ENCODE measurements at regions not wholly inside any gene's neighbourhood (a gene's known extent, or its start where the extent isn't known, plus 50 kb on each side); places are given as distances from the start of the nearest gene placed in this dataset.

DNA sequence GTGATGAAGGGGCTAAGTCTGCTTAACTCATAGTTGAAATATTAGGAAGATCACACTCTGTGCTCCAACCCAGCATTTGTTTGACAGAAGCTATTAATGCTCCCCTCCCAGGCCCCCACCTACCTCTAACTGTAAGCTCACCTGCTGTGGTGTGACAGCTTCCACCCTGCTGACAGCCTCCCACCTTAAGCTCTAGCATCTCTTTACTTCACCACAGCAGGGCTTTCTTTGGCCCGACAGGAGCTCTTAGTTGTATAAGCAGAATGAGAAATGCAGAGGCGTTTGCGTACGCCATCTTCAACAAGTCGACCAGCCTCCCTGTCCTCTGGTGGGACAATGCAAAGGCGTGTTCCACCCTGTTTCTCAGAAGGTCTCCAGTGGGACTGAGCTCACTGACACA, 80.1 kb upstream of the OSBPL8 start:
- Mint-ChIP-seq H3K4me1 (ENCODE audit: low read depth) (peaks cover 7% of the 10 kb centered on the region), H3K36me3 (ENCODE audit: low read depth) (no peaks in the 10 kb centered on the region), H3K4me3 (no peak overlapping the region), H3K27me3 (ENCODE audit: insufficient read depth) (no peaks in the 10 kb centered on the region), H3K27ac (no peak overlapping the region), H3K9me3 (no peaks in the 10 kb centered on the region)
- intact Hi-C loops (cut with micrococcal nuclease) = no loop called here
- DNase-seq (ENCODE audit: low spot score) = no peak

DNA sequence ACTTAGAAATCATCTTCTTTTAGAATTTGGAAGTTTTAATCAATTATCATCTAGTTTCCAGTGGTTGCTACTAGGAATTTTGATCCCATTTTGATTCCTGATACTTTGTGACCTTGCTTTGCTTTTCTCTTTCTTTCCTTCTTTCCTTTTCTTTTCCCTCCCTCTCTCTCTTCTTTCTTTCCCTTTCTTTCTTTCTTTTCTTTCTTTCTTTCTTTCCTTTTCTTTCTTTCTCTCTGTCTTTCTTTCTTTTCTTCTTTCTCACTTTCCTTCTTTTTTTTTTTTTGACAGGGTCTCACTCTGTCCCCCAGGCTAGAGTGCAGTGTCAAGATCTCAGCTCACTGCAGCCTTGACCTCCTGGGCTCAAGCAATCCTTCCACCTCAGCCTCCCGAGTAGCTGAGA, 81.5 kb upstream of the OSBPL8 start:
- DNase-seq (ENCODE audit: low spot score) = no peak

DNA sequence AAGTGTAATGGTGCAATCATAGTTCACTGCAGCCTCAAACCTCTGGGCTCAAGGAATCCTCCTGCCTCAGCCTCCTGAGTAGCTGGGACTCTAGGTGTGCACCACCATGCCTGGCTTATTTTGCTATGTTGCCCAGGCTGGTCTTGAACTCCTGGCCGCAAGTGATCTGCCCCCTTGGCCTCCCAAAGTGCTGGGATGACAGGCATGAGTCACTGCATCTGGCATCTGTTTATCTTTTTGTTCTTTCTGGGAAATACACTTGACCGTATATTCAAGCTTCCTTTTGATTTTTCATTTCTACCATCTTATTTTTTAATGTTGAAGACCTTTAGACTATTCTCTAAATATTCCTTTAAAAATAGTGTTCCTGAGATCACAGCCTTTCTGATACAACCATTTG, 82.4 kb upstream of the OSBPL8 start:
- H3K27ac Mint-ChIP-seq = no peak overlapping the region
- no peak for DNase-seq (ENCODE audit: low spot score)
- H3K36me3 Mint-ChIP-seq (ENCODE audit: low read depth) = no peaks in the 10 kb centered on the region
- no peaks in the 10 kb centered on the region for H3K27me3 Mint-ChIP-seq (ENCODE audit: insufficient read depth)
- no peak overlapping the region for H3K4me3 Mint-ChIP-seq
- intact Hi-C loops (cut with micrococcal nuclease) = no loop called here
- no peaks in the 10 kb centered on the region for H3K9me3 Mint-ChIP-seq
- H3K4me1 Mint-ChIP-seq (ENCODE audit: low read depth) = no peaks in the 10 kb centered on the region

More for the DNA sequence above, 81.5 kb upstream of the OSBPL8 start:
- Mint-ChIP-seq H3K27me3 (ENCODE audit: insufficient read depth) (no peaks in the 10 kb centered on the region), H3K27ac (no peak overlapping the region), H3K4me1 (ENCODE audit: low read depth) (peaks cover 6% of the 10 kb centered on the region), H3K36me3 (ENCODE audit: low read depth) (no peaks in the 10 kb centered on the region), H3K4me3 (no peak overlapping the region), H3K9me3 (no peaks in the 10 kb centered on the region)
- intact Hi-C loops (cut with micrococcal nuclease) = no loop called here

GRCh38 chr12:76643438-76643837, 83.9 kb upstream of the OSBPL8 start:
- Mint-ChIP-seq H3K27me3 (ENCODE audit: insufficient read depth) (no peaks in the 10 kb centered on the region), H3K36me3 (ENCODE audit: low read depth) (no peaks in the 10 kb centered on the region), H3K9me3 (no peaks in the 10 kb centered on the region), H3K4me1 (ENCODE audit: low read depth) (no peaks in the 10 kb centered on the region), H3K27ac (no peak overlapping the region), H3K4me3 (no peak overlapping the region)
- DNase-seq (ENCODE audit: low spot score) = no peak
- intact Hi-C loops (cut with micrococcal nuclease) = no loop called here

GRCh38 chr12:76644950-76645349, 85.4 kb upstream of the OSBPL8 start:
- H3K27ac Mint-ChIP-seq = no peak overlapping the region
- no peak for DNase-seq (ENCODE audit: low spot score)
- no peak overlapping the region for H3K4me3 Mint-ChIP-seq
- no peaks in the 10 kb centered on the region for H3K36me3 Mint-ChIP-seq (ENCODE audit: low read depth)
- intact Hi-C loops (cut with micrococcal nuclease) = no loop called here
- H3K27me3 Mint-ChIP-seq (ENCODE audit: insufficient read depth) = peaks cover 3% of the 10 kb centered on the region
- H3K4me1 Mint-ChIP-seq (ENCODE audit: low read depth) = no peaks in the 10 kb centered on the region
- H3K9me3 Mint-ChIP-seq = no peaks in the 10 kb centered on the region

- Mint-ChIP-seq H3K9me3 (no peaks in the 10 kb centered on the region), H3K27ac (no peak overlapping the region), H3K36me3 (ENCODE audit: low read depth) (no peaks in the 10 kb centered on the region), H3K27me3 (ENCODE audit: insufficient read depth) (peaks cover 7% of the 10 kb centered on the region), H3K4me3 (no peak overlapping the region), H3K4me1 (ENCODE audit: low read depth) (no peaks in the 10 kb centered on the region)
- intact Hi-C loops (cut with micrococcal nuclease) = no loop called here
- no peak for DNase-seq (ENCODE audit: low spot score)
Observed at GRCh38 chr12:76645934-76646333, 86.4 kb upstream of the OSBPL8 start.

DNA sequence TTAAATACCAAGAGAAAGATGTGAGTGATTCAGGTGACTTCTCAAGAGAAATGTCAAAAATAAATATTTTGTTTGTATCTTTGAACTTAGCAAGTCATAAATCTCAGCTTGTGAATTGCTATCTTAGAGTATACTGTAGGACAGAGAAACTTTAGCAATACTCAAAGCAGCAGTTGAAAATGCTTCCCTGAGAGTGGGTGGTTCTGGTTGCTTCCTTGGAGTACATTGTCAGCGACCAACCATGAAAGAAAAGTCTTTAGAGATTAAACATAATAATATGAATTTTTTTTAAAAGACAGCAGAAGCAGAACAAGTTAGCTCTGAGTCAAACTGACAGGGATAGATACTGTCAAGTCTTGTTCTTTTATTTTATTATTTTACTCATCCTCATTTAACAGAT, 86.8 kb upstream of the OSBPL8 start:
- H3K36me3 Mint-ChIP-seq (ENCODE audit: low read depth) = no peaks in the 10 kb centered on the region
- no peak overlapping the region for H3K27ac Mint-ChIP-seq
- no peak for DNase-seq (ENCODE audit: low spot score)
- H3K4me1 Mint-ChIP-seq (ENCODE audit: low read depth) = no peaks in the 10 kb centered on the region
- intact Hi-C loops (cut with micrococcal nuclease) = no loop called here
- H3K4me3 Mint-ChIP-seq = no peak overlapping the region
- peaks cover 7% of the 10 kb centered on the region for H3K27me3 Mint-ChIP-seq (ENCODE audit: insufficient read depth)
- no peaks in the 10 kb centered on the region for H3K9me3 Mint-ChIP-seq

DNA sequence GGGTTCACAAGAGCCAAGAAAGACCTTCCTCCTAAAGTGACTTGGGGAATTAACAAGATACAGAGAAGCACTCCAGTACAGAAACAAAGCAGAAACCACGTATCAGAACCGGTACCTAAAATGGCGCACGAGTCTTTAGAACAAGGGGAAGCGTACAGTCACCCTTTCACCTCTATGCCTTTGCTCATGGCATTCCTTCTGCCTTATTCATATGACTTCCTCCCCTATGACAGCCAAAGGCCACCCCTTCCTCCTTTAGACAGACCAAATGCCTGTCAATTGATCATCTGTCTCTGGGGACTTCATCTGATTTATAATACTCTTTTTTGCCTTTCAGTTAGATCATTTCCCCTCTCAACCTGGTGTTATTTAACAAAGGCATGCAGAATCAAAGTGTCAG, 89.5 kb upstream of the OSBPL8 start:
- H3K9me3 Mint-ChIP-seq = no peaks in the 10 kb centered on the region
- H3K27ac Mint-ChIP-seq = no peak overlapping the region
- H3K4me3 Mint-ChIP-seq = no peak overlapping the region
- no peaks in the 10 kb centered on the region for H3K4me1 Mint-ChIP-seq (ENCODE audit: low read depth)
- H3K36me3 Mint-ChIP-seq (ENCODE audit: low read depth) = no peaks in the 10 kb centered on the region
- no peak for DNase-seq (ENCODE audit: low spot score)
- intact Hi-C loops (cut with micrococcal nuclease) = no loop called here
- peaks cover 7% of the 10 kb centered on the region for H3K27me3 Mint-ChIP-seq (ENCODE audit: insufficient read depth)

GRCh38 chr12:76652402-76652801, 92.8 kb upstream of the OSBPL8 start:
- Mint-ChIP-seq H3K4me1 (ENCODE audit: low read depth) (no peaks in the 10 kb centered on the region), H3K27me3 (ENCODE audit: insufficient read depth) (peaks cover 7% of the 10 kb centered on the region), H3K4me3 (no peak overlapping the region), H3K27ac (no peak overlapping the region), H3K36me3 (ENCODE audit: low read depth) (no peaks in the 10 kb centered on the region), H3K9me3 (no peaks in the 10 kb centered on the region)
- intact Hi-C loops (cut with micrococcal nuclease) = no loop called here
- DNase-seq (ENCODE audit: low spot score) = no peak

- no peak overlapping the region for H3K4me3 Mint-ChIP-seq
- DNase-seq (ENCODE audit: low spot score) = no peak
- H3K4me1 Mint-ChIP-seq (ENCODE audit: low read depth) = no peaks in the 10 kb centered on the region
- intact Hi-C loops (cut with micrococcal nuclease) = no loop called here
- no peak overlapping the region for H3K27ac Mint-ChIP-seq
- no peaks in the 10 kb centered on the region for H3K9me3 Mint-ChIP-seq
- peaks cover 7% of the 10 kb centered on the region for H3K27me3 Mint-ChIP-seq (ENCODE audit: insufficient read depth)
- no peaks in the 10 kb centered on the region for H3K36me3 Mint-ChIP-seq (ENCODE audit: low read depth)
Observed at GRCh38 chr12:76653342-76653741, 93.8 kb upstream of the OSBPL8 start.

DNA sequence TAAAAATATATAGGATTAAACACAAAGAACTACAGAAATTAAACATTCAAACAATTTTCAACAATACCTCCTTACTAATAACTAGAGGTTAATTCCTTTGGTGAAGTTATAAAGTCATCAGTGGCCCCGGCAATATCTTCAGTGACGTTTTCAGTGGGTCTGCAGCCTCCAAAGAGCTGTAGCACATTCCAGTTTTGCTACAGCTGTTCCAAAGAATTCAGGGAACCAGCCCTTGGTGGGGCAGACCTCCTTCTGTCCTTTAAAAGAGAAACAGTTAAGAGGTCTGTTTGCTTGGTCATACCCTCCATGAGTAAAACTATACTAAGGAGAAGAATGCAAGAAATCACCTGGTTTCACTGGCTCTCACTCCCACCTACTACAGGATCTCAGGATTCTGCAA, 99.2 kb upstream of the ZDHHC17 start:
- no peak overlapping the region for H3K4me3 Mint-ChIP-seq

DNA sequence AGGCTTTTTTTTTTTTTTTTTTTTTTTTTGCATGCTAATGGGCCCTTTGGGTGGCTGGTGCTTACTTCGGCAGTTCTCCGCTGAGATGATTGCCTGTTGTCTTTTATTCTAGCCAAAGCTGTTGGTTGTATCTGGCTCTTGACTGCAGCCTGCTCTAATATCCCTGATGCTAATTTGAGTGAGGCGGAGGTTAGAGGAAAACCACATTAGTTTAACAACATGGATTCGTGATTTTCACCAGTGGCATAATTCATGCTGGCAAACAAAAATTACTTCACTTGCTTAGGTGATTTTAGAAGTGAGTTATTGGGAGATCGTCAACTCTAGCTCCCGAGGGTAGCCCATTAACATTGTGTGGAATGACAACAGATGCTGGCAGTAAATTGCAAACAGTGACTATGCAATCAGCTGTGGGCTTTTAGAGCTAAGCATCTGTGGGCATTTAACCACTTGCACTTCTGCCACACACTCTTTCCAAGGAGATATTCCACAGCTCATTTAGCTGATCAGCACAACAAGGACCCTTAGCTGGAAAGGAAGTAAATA, 97.6 kb upstream of the ZDHHC17 start:
- intact Hi-C loops (cut with micrococcal nuclease) = no loop called here
- peaks cover 9% of the 10 kb centered on the region for H3K4me1 Mint-ChIP-seq (ENCODE audit: low read depth)
- H3K4me3 Mint-ChIP-seq = no peak overlapping the region
- DNase-seq (ENCODE audit: low spot score) = no peak
- H3K27me3 Mint-ChIP-seq (ENCODE audit: insufficient read depth) = peaks cover 13% of the 10 kb centered on the region
- H3K9me3 Mint-ChIP-seq = no peaks in the 10 kb centered on the region
- no peaks in the 10 kb centered on the region for H3K36me3 Mint-ChIP-seq (ENCODE audit: low read depth)
- no peak overlapping the region for H3K27ac Mint-ChIP-seq

More for the DNA sequence above, 99.2 kb upstream of the ZDHHC17 start:
- Mint-ChIP-seq H3K27ac (no peak overlapping the region), H3K27me3 (ENCODE audit: insufficient read depth) (peaks cover 14% of the 10 kb centered on the region), H3K4me1 (ENCODE audit: low read depth) (peaks cover 9% of the 10 kb centered on the region), H3K36me3 (ENCODE audit: low read depth) (no peaks in the 10 kb centered on the region), H3K9me3 (no peaks in the 10 kb centered on the region)
- intact Hi-C loops (cut with micrococcal nuclease) = no loop called here
- DNase-seq (ENCODE audit: low spot score) = no peak

DNA sequence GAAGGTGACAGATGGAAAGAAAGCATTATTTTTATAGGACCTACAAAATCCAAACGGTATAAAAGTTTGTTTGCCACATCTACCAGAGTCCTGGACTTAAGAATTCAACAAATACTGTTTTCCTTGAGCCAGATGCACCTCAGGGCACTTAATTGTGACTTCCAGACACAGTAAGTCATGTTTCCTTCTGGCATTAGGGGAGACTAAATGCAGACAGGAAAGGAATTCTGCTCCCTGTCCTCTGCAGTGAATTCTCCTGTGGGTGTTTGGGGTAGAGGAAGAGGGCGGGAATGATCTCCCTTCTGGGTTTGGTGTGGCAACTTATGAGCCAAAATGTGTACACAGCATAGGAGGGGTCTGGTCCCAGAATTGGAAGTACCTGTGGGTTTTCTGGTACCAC, 93.9 kb upstream of the ZDHHC17 start:
- no peaks in the 10 kb centered on the region for H3K36me3 Mint-ChIP-seq (ENCODE audit: low read depth)
- intact Hi-C loops (cut with micrococcal nuclease) = no loop called here
- H3K9me3 Mint-ChIP-seq = no peaks in the 10 kb centered on the region
- DNase-seq (ENCODE audit: low spot score) = no peak
- no peak overlapping the region for H3K27ac Mint-ChIP-seq
- peaks cover 8% of the 10 kb centered on the region for H3K27me3 Mint-ChIP-seq (ENCODE audit: insufficient read depth)
- H3K4me1 Mint-ChIP-seq (ENCODE audit: low read depth) = peaks cover 9% of the 10 kb centered on the region
- H3K4me3 Mint-ChIP-seq = no peak overlapping the region

DNA sequence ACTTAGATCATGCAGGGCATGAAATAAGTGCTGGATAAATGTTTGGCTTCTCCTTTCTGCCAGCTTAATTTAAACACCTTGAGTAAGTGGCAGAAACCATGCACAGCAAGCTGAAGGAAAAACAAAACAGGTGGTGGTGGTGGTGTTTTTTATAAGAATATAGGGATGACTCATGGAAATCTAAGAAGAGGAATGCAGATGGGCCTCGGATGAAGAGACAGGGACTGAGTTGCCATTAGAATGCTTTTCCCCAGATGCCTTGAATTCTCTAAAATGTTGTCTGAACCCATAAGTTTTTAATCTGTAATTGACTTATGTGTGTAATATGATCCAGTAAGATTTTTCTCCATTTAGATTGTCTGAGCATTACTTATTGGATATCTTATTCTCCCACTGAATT, 93.1 kb upstream of the ZDHHC17 start:
- Mint-ChIP-seq H3K9me3 (no peaks in the 10 kb centered on the region), H3K4me1 (ENCODE audit: low read depth) (peaks cover 4% of the 10 kb centered on the region), H3K27ac (no peak overlapping the region), H3K4me3 (no peak overlapping the region), H3K27me3 (ENCODE audit: insufficient read depth) (peaks cover 2% of the 10 kb centered on the region), H3K36me3 (ENCODE audit: low read depth) (no peaks in the 10 kb centered on the region)
- intact Hi-C loops (cut with micrococcal nuclease) = no loop called here
- no peak for DNase-seq (ENCODE audit: low spot score)

All from activated T-helper 1 cell treated with anti-CD3 and anti-CD28 coated beads, Interleukin-12 subunit alpha, Interleukin-12 subunit beta, Interleukin-2, Interleukin-4 antibody, amounts not matched to agents 30 ng/mL and 10 ng/mL and 1 ng/mL, durations not matched to agents 14 hours and 24 hours and 36 hours (primary cell).